ENCODE measurements at regions not wholly inside any gene's neighbourhood (a gene's known extent, or its start where the extent isn't known, plus 50 kb on each side); places are given as distances from the start of the nearest gene placed in this dataset.

GRCh38 chr10:109191823-109192222 is 731.5 kb downstream of the XPNPEP1 start:
- Histone ChIP-seq H3K79me1 (ENCODE audit: low read depth in 1 of 2, low read length in 2 of 2) (no peaks in the 10 kb centered on the region), H3K36me3 (ENCODE audit: control insufficient read depth, insufficient read depth, low read length) (no peaks in the 10 kb centered on the region), H3K18ac (ENCODE audit: low read depth, low read length) (no peak overlapping the region), H2BK15ac (ENCODE audit: low read depth, low read length) (no peak overlapping the region), H2BK5ac (ENCODE audit: low read depth, low read length, poor library complexity, severe bottlenecking) (no peak overlapping the region), H3K9me3 (ENCODE audit: control insufficient read depth, insufficient read depth, low read length) (peaks cover 4% of the 10 kb centered on the region; the same call in 1 of the 2 replicates), H3K4me3 (ENCODE audit: insufficient read depth, low read depth, low read length) (no peak overlapping the region), H4K8ac (ENCODE audit: low read depth in 2 of 2, low read length in 2 of 2) (no peak overlapping the region), H3K4me2 (ENCODE audit: low read depth, low read length) (no peak overlapping the region), H2AFZ (replicated peaks; ENCODE audit: low read length, poor library complexity) (no peak overlapping the region), H3K27ac (ENCODE audit: insufficient read depth, low read length) (no peak overlapping the region), H2AK5ac (ENCODE audit: low read depth, low read length) (no peak overlapping the region), H3K4ac (ENCODE audit: low read depth, low read length) (no peak overlapping the region), H3K23ac (ENCODE audit: low read depth, low read length) (no peak overlapping the region), H3K9ac (ENCODE audit: low read depth, low read length) (no peak overlapping the region), H3K27me3 (ENCODE audit: control insufficient read depth, insufficient read depth, low read length) (no peaks in the 10 kb centered on the region), H2BK20ac (ENCODE audit: low read depth, low read length) (no peak overlapping the region), H3K4me1 (ENCODE audit: control insufficient read depth, insufficient read depth, low read length) (peaks cover 5% of the 10 kb centered on the region), H4K20me1 (ENCODE audit: insufficient read depth, low read length) (no peaks in the 10 kb centered on the region), H2BK120ac (ENCODE audit: low read depth, low read length) (no peak overlapping the region), H4K91ac (ENCODE audit: insufficient read depth, low read depth, low read length) (no peak overlapping the region), H2AK9ac (replicated peaks; ENCODE audit: low read depth, low read length, poor library complexity) (no peak overlapping the region), H3K9me1 (ENCODE audit: insufficient read depth, low read length) (peaks cover 5% of the 10 kb centered on the region), H3K56ac (ENCODE audit: extremely low read depth, insufficient read depth, low read length) (no peak overlapping the region), H3K14ac (replicated peaks; ENCODE audit: low read depth, low read length) (no peak overlapping the region), H4K5ac (ENCODE audit: low read depth, low read length) (no peak overlapping the region)
- TF ChIP-seq BHLHE40 (IDR thresholded peaks at IDR 0.05; ENCODE audit: low read depth, low read length) (no peak), ELK1 (IDR thresholded peaks at IDR 0.05; ENCODE audit: borderline replicate concordance, low read depth, low read length) (no peak), CHD1 (IDR thresholded peaks at IDR 0.05; ENCODE audit: low read depth, low read length) (no peak), RFX5 (IDR thresholded peaks at IDR 0.05; ENCODE audit: low read depth, low read length) (no peak), NFE2L2 (IDR thresholded peaks at IDR 0.05; ENCODE audit: low read depth, low read length) (no peak), RCOR1 (IDR thresholded peaks at IDR 0.05; ENCODE audit: insufficient replicate concordance, low read length) (no peak), CTCF (conservative IDR thresholded peaks at IDR 0.05; ENCODE audit: low read depth, low read length) (no peak), MXI1 (IDR thresholded peaks at IDR 0.05; ENCODE audit: borderline replicate concordance, low read depth, low read length) (no peak), MAZ (IDR thresholded peaks at IDR 0.05; ENCODE audit: borderline replicate concordance, low read depth, low read length) (no peak), USF2 (IDR thresholded peaks at IDR 0.05; ENCODE audit: low read depth, low read length) (no peak), RAD21 (IDR thresholded peaks at IDR 0.05; ENCODE audit: low read length) (no peak), CEBPB (IDR thresholded peaks at IDR 0.05; ENCODE audit: low read depth, low read length) (no peak), SMC3 (IDR thresholded peaks at IDR 0.05; ENCODE audit: low read depth, low read length) (no peak), MAFK (IDR thresholded peaks at IDR 0.05; ENCODE audit: low read depth, low read length) (no peak), POLR2A (IDR thresholded peaks at IDR 0.05; ENCODE audit: low read depth, low read length) (no peak), FOS (IDR thresholded peaks at IDR 0.05; ENCODE audit: low read depth, low read length) (no peak)
- DNase-seq, result no peak
- no peak for ATAC-seq (ENCODE audit: low read depth)
- no TSS peak for BruUV-seq (replicated peaks)
- ChIA-PET CTCF (no interaction called here), POLR2A (ENCODE audit: unreplicated experiment) (no interaction called here)
- in situ Hi-C loops (cut with MboI; ENCODE audit: low sequenced_read_pairs), result no loop called here
- WGBS, 2 experiments (ENCODE audit: extremely low coverage in 2 of 2, insufficient read length in 1 of 2), result no CpG with 5 or more reads among the region's 2 CpGs
- dilution Hi-C loops (cut with HindIII; ENCODE audit: low sequenced_read_pairs, unreplicated experiment), result no loop called here
- intact Hi-C loops (cut with micrococcal nuclease), result no loop called here

Data from IMR-90 (cell line).